KMS-11 (cell line): ENCODE measurements at regions not wholly inside any gene's neighbourhood (a gene's known extent, or its start where the extent isn't known, plus 50 kb on each side); places are given as distances from the start of the nearest gene placed in this dataset.

ENCODE experiments used
- H2AFZ ChIP-seq: fragments of 200-600 bp; sonication (generic); 2 replicates; pipeline ENCODE4 v1.6.1; 2016; ENCODE audit warnings: antibody characterized with exemption, mixed run types, low read depth
- H3K27ac ChIP-seq: fragments of 200-600 bp; sonication (generic); 2 replicates; pipeline ENCODE4 v1.6.1; 2016; ENCODE audit warnings: mild to moderate bottlenecking, mixed run types
- H3K27me3 ChIP-seq: fragments of 200-600 bp; sonication (generic); 2 replicates; pipeline ENCODE4 v1.6.1; 2017; ENCODE audit warnings: mild to moderate bottlenecking, low read depth, mixed run types, moderate library complexity; ENCODE audit not compliant: insufficient read depth
- H3K36me3 ChIP-seq: fragments of 200-600 bp; sonication (generic); 2 replicates; pipeline ENCODE4 v1.6.1; 2017; ENCODE audit warnings: mild to moderate bottlenecking, mixed run types; ENCODE audit not compliant: insufficient read depth
- H3K4me1 ChIP-seq: fragments of 200-600 bp; sonication (generic); 2 replicates; pipeline ENCODE4 v1.6.1; 2016; ENCODE audit warnings: mild to moderate bottlenecking, low read depth, mixed run types; ENCODE audit not compliant: poor library complexity, severe bottlenecking
- H3K4me2 ChIP-seq: fragments of 200-600 bp; sonication (generic); 2 replicates; pipeline ENCODE4 v1.7.0; 2016; ENCODE audit warnings: mild to moderate bottlenecking, mixed run types
- H3K4me3 ChIP-seq: fragments of 200-600 bp; sonication (generic); IDR thresholded peaks from 2 replicates; pipeline ENCODE4 v1.6.1; 2017; ENCODE audit warnings: low read depth, low read length, mixed read lengths; ENCODE audit not compliant: insufficient read depth
- H3K79me2 ChIP-seq: fragments of 200-600 bp; sonication (generic); 2 replicates; pipeline ENCODE4 v1.6.1; 2016; ENCODE audit warnings: low read depth, mixed run types; ENCODE audit not compliant: insufficient read depth
- H3K9ac ChIP-seq: fragments of 200-600 bp; sonication (generic); 2 replicates; pipeline ENCODE4 v1.6.1; 2016; ENCODE audit warnings: mild to moderate bottlenecking, mixed run types
- H4K20me1 ChIP-seq: fragments of 200-600 bp; sonication (generic); 2 replicates; pipeline ENCODE4 v1.6.1; 2016; ENCODE audit warnings: mild to moderate bottlenecking, mixed run types; ENCODE audit not compliant: insufficient read depth
- CTCF ChIP-seq: fragments of 200-600 bp; sonication (generic); conservative IDR thresholded peaks from 2 replicates; pipeline ENCODE4 v1.6.1; 2017; ENCODE audit warnings: low read depth, mild to moderate bottlenecking, antibody characterized with exemption, low read length, moderate library complexity, mixed read lengths

- no peaks in the 10 kb centered on the region for H4K20me1 ChIP-seq
- TF ChIP-seq CTCF = no peak
Observed at GRCh38 chr7:35891004-35891830, 90.4 kb downstream of the SEPTIN7 start.

GRCh38 chr7:35893649-35894048 is 92.8 kb downstream of the SEPTIN7 start:
- H3K9ac ChIP-seq = no peak overlapping the region
- peaks cover 23% of the 10 kb centered on the region for H3K4me1 ChIP-seq

More at GRCh38 chr7:35891004-35891830, 90.4 kb downstream of the SEPTIN7 start:
- Histone ChIP-seq H3K27ac (no peak overlapping the region), H3K4me1 (peaks cover 17% of the 10 kb centered on the region), H3K9ac (no peak overlapping the region), H3K4me3 (no peak overlapping the region), H2AFZ (no peak overlapping the region), H3K4me2 (no peak overlapping the region), H3K27me3 (no peaks in the 10 kb centered on the region), H3K36me3 (no peaks in the 10 kb centered on the region), H3K79me2 (no peaks in the 10 kb centered on the region)

GRCh38 chr7:35894721-35895120 is 93.9 kb downstream of the SEPTIN7 start:
- H3K9ac ChIP-seq = no peak overlapping the region
- no peaks in the 10 kb centered on the region for H3K79me2 ChIP-seq
- no peak overlapping the region for H3K4me2 ChIP-seq
- H3K4me3 ChIP-seq = no peak overlapping the region
- H3K27ac ChIP-seq = no peak overlapping the region
- no peaks in the 10 kb centered on the region for H3K27me3 ChIP-seq
- H3K36me3 ChIP-seq = no peaks in the 10 kb centered on the region
- H4K20me1 ChIP-seq = no peaks in the 10 kb centered on the region
- no peak for TF ChIP-seq CTCF
- peaks cover 22% of the 10 kb centered on the region for H3K4me1 ChIP-seq
- H2AFZ ChIP-seq = no peak overlapping the region

More at GRCh38 chr7:35893649-35894048, 92.8 kb downstream of the SEPTIN7 start:
- no peak overlapping the region for H3K27ac ChIP-seq
- no peaks in the 10 kb centered on the region for H3K27me3 ChIP-seq
- H3K4me3 ChIP-seq = no peak overlapping the region
- TF ChIP-seq CTCF = no peak
- no peaks in the 10 kb centered on the region for H3K79me2 ChIP-seq
- H3K4me2 ChIP-seq = no peak overlapping the region
- no peaks in the 10 kb centered on the region for H3K36me3 ChIP-seq
- no peaks in the 10 kb centered on the region for H4K20me1 ChIP-seq
- no peak overlapping the region for H2AFZ ChIP-seq

- no peaks in the 10 kb centered on the region for H4K20me1 ChIP-seq
- H3K4me1 ChIP-seq = peaks cover 10% of the 10 kb centered on the region
- H3K4me2 ChIP-seq = no peak overlapping the region
- no peak for TF ChIP-seq CTCF
- H3K9ac ChIP-seq = no peak overlapping the region
- H3K27me3 ChIP-seq = no peaks in the 10 kb centered on the region
- no peak overlapping the region for H3K4me3 ChIP-seq
- H3K27ac ChIP-seq = no peak overlapping the region
- no peaks in the 10 kb centered on the region for H3K36me3 ChIP-seq
- H3K79me2 ChIP-seq = no peaks in the 10 kb centered on the region
- no peak overlapping the region for H2AFZ ChIP-seq
Observed at GRCh38 chr7:35900651-35901050, 99.8 kb downstream of the SEPTIN7 start.
